ENCODE measurements at regions not wholly inside any gene's neighbourhood (a gene's known extent, or its start where the extent isn't known, plus 50 kb on each side); places are given as distances from the start of the nearest gene placed in this dataset.

- Histone ChIP-seq H3K9me3 (replicated peaks; ENCODE audit: control insufficient read depth, low read depth, low read length) (no peaks in the 10 kb centered on the region), H3K27ac (ENCODE audit: low read length) (no peak overlapping the region), H3K27me3 (ENCODE audit: control insufficient read depth, insufficient read depth, low read length) (no peaks in the 10 kb centered on the region), H3K36me3 (ENCODE audit: control insufficient read depth, insufficient read depth, low read length) (no peaks in the 10 kb centered on the region), H3K4me3 (ENCODE audit: low read length) (no peak overlapping the region), H3K4me1 (ENCODE audit: control insufficient read depth, insufficient read depth, low read length) (no peaks in the 10 kb centered on the region)
- WGBS (ENCODE audit: insufficient coverage): 80% methylated on average over 1 of the region's 4 CpGs
- DNase-seq: no peak
These were observed 697.5 kb upstream of the GRAMD2B start for GRCh38 chr5:125725691-125726090.

- no peaks in the 10 kb centered on the region for H3K4me1 ChIP-seq (ENCODE audit: control insufficient read depth, insufficient read depth, low read length)
- H3K9me3 ChIP-seq (replicated peaks; ENCODE audit: control insufficient read depth, low read depth, low read length): no peaks in the 10 kb centered on the region
- WGBS (ENCODE audit: insufficient coverage): no CpG with 5 or more reads among the region's 3 CpGs
- H3K4me3 ChIP-seq (ENCODE audit: low read length): no peak overlapping the region
- no peak overlapping the region for H3K27ac ChIP-seq (ENCODE audit: low read length)
- H3K36me3 ChIP-seq (ENCODE audit: control insufficient read depth, insufficient read depth, low read length): no peaks in the 10 kb centered on the region
- no peaks in the 10 kb centered on the region for H3K27me3 ChIP-seq (ENCODE audit: control insufficient read depth, insufficient read depth, low read length)
- no peak for DNase-seq
These were observed 679.3 kb upstream of the GRAMD2B start for GRCh38 chr5:125743939-125744338.

- no peaks in the 10 kb centered on the region for H3K36me3 ChIP-seq (ENCODE audit: control insufficient read depth, insufficient read depth, low read length)
- no peak overlapping the region for H3K27ac ChIP-seq (ENCODE audit: low read length)
- no peaks in the 10 kb centered on the region for H3K4me1 ChIP-seq (ENCODE audit: control insufficient read depth, insufficient read depth, low read length)
- no peaks in the 10 kb centered on the region for H3K27me3 ChIP-seq (ENCODE audit: control insufficient read depth, insufficient read depth, low read length)
- no peaks in the 10 kb centered on the region for H3K9me3 ChIP-seq (replicated peaks; ENCODE audit: control insufficient read depth, low read depth, low read length)
- WGBS (ENCODE audit: insufficient coverage): no CpG with 5 or more reads among the region's 1 CpG
- peak; percentile 49 for DNase-seq
- no peak overlapping the region for H3K4me3 ChIP-seq (ENCODE audit: low read length)
These were observed 676.3 kb upstream of the GRAMD2B start for GRCh38 chr5:125746917-125747316.

GRCh38 chr5:125750147-125750860 is 672.9 kb upstream of the GRAMD2B start:
- no peak for DNase-seq
- Histone ChIP-seq H3K27me3 (ENCODE audit: control insufficient read depth, insufficient read depth, low read length) (no peaks in the 10 kb centered on the region), H3K36me3 (ENCODE audit: control insufficient read depth, insufficient read depth, low read length) (no peaks in the 10 kb centered on the region), H3K27ac (ENCODE audit: low read length) (no peak overlapping the region), H3K9me3 (replicated peaks; ENCODE audit: control insufficient read depth, low read depth, low read length) (no peaks in the 10 kb centered on the region), H3K4me3 (ENCODE audit: low read length) (no peak overlapping the region), H3K4me1 (ENCODE audit: control insufficient read depth, insufficient read depth, low read length) (no peaks in the 10 kb centered on the region)
- WGBS (ENCODE audit: insufficient coverage): no CpG with 5 or more reads among the region's 3 CpGs

GRCh38 chr5:125750861-125751186 is 672.4 kb upstream of the GRAMD2B start:
- no peaks in the 10 kb centered on the region for H3K4me1 ChIP-seq (ENCODE audit: control insufficient read depth, insufficient read depth, low read length)
- no peak overlapping the region for H3K4me3 ChIP-seq (ENCODE audit: low read length)
- no peak for DNase-seq
- H3K27me3 ChIP-seq (ENCODE audit: control insufficient read depth, insufficient read depth, low read length): no peaks in the 10 kb centered on the region
- H3K27ac ChIP-seq (ENCODE audit: low read length): no peak overlapping the region
- H3K36me3 ChIP-seq (ENCODE audit: control insufficient read depth, insufficient read depth, low read length): no peaks in the 10 kb centered on the region
- no peaks in the 10 kb centered on the region for H3K9me3 ChIP-seq (replicated peaks; ENCODE audit: control insufficient read depth, low read depth, low read length)

GRCh38 chr5:125756456-125756855 is 666.8 kb upstream of the GRAMD2B start:
- H3K9me3 ChIP-seq (replicated peaks; ENCODE audit: control insufficient read depth, low read depth, low read length): no peaks in the 10 kb centered on the region
- no peak overlapping the region for H3K27ac ChIP-seq (ENCODE audit: low read length)
- no peak overlapping the region for H3K4me3 ChIP-seq (ENCODE audit: low read length)
- no peaks in the 10 kb centered on the region for H3K4me1 ChIP-seq (ENCODE audit: control insufficient read depth, insufficient read depth, low read length)
- no peaks in the 10 kb centered on the region for H3K36me3 ChIP-seq (ENCODE audit: control insufficient read depth, insufficient read depth, low read length)
- WGBS (ENCODE audit: insufficient coverage): no CpG with 5 or more reads among the region's 2 CpGs
- H3K27me3 ChIP-seq (ENCODE audit: control insufficient read depth, insufficient read depth, low read length): no peaks in the 10 kb centered on the region
- DNase-seq: no peak

GRCh38 chr5:125766706-125767105 is 656.5 kb upstream of the GRAMD2B start:
- H3K9me3 ChIP-seq (replicated peaks; ENCODE audit: control insufficient read depth, low read depth, low read length): peaks cover 2% of the 10 kb centered on the region
- DNase-seq: no peak
- H3K4me1 ChIP-seq (ENCODE audit: control insufficient read depth, insufficient read depth, low read length): no peaks in the 10 kb centered on the region
- WGBS (ENCODE audit: insufficient coverage): no CpG with 5 or more reads among the region's 1 CpG
- no peaks in the 10 kb centered on the region for H3K36me3 ChIP-seq (ENCODE audit: control insufficient read depth, insufficient read depth, low read length)
- H3K27ac ChIP-seq (ENCODE audit: low read length): no peak overlapping the region
- H3K4me3 ChIP-seq (ENCODE audit: low read length): no peak overlapping the region
- no peaks in the 10 kb centered on the region for H3K27me3 ChIP-seq (ENCODE audit: control insufficient read depth, insufficient read depth, low read length)

GRCh38 chr5:125775896-125776295 is 647.3 kb upstream of the GRAMD2B start:
- no peak for DNase-seq
- WGBS (ENCODE audit: insufficient coverage): no CpG with 5 or more reads among the region's 1 CpG
- H3K27me3 ChIP-seq (ENCODE audit: control insufficient read depth, insufficient read depth, low read length): no peaks in the 10 kb centered on the region
- H3K36me3 ChIP-seq (ENCODE audit: control insufficient read depth, insufficient read depth, low read length): no peaks in the 10 kb centered on the region
- no peaks in the 10 kb centered on the region for H3K9me3 ChIP-seq (replicated peaks; ENCODE audit: control insufficient read depth, low read depth, low read length)
- H3K4me1 ChIP-seq (ENCODE audit: control insufficient read depth, insufficient read depth, low read length): no peaks in the 10 kb centered on the region
- no peak overlapping the region for H3K27ac ChIP-seq (ENCODE audit: low read length)
- H3K4me3 ChIP-seq (ENCODE audit: low read length): no peak overlapping the region

GRCh38 chr5:125776656-125777139 is 646.5 kb upstream of the GRAMD2B start:
- no peak overlapping the region for H3K27ac ChIP-seq (ENCODE audit: low read length)
- H3K36me3 ChIP-seq (ENCODE audit: control insufficient read depth, insufficient read depth, low read length): no peaks in the 10 kb centered on the region
- no peaks in the 10 kb centered on the region for H3K4me1 ChIP-seq (ENCODE audit: control insufficient read depth, insufficient read depth, low read length)
- DNase-seq: no peak
- H3K4me3 ChIP-seq (ENCODE audit: low read length): no peak overlapping the region
- WGBS (ENCODE audit: insufficient coverage): no CpG with 5 or more reads among the region's 3 CpGs
- no peaks in the 10 kb centered on the region for H3K27me3 ChIP-seq (ENCODE audit: control insufficient read depth, insufficient read depth, low read length)
- H3K9me3 ChIP-seq (replicated peaks; ENCODE audit: control insufficient read depth, low read depth, low read length): no peaks in the 10 kb centered on the region

- Histone ChIP-seq H3K4me1 (ENCODE audit: control insufficient read depth, insufficient read depth, low read length) (no peaks in the 10 kb centered on the region), H3K4me3 (ENCODE audit: low read length) (no peak overlapping the region), H3K36me3 (ENCODE audit: control insufficient read depth, insufficient read depth, low read length) (no peaks in the 10 kb centered on the region), H3K9me3 (replicated peaks; ENCODE audit: control insufficient read depth, low read depth, low read length) (no peaks in the 10 kb centered on the region), H3K27me3 (ENCODE audit: control insufficient read depth, insufficient read depth, low read length) (no peaks in the 10 kb centered on the region), H3K27ac (ENCODE audit: low read length) (no peak overlapping the region)
- no CpG with 5 or more reads among the region's 4 CpGs for WGBS (ENCODE audit: insufficient coverage)
- no peak for DNase-seq
These were observed 644.4 kb upstream of the GRAMD2B start for GRCh38 chr5:125778791-125779190.

- no peaks in the 10 kb centered on the region for H3K36me3 ChIP-seq (ENCODE audit: control insufficient read depth, insufficient read depth, low read length)
- no peaks in the 10 kb centered on the region for H3K9me3 ChIP-seq (replicated peaks; ENCODE audit: control insufficient read depth, low read depth, low read length)
- DNase-seq: no peak
- H3K4me3 ChIP-seq (ENCODE audit: low read length): no peak overlapping the region
- H3K4me1 ChIP-seq (ENCODE audit: control insufficient read depth, insufficient read depth, low read length): no peaks in the 10 kb centered on the region
- H3K27me3 ChIP-seq (ENCODE audit: control insufficient read depth, insufficient read depth, low read length): no peaks in the 10 kb centered on the region
- no peak overlapping the region for H3K27ac ChIP-seq (ENCODE audit: low read length)
- no CpG with 5 or more reads among the region's 2 CpGs for WGBS (ENCODE audit: insufficient coverage)
These were observed 637.8 kb upstream of the GRAMD2B start for GRCh38 chr5:125785407-125785806.
